ENCODE measurements at regions not wholly inside any gene's neighbourhood (a gene's known extent, or its start where the extent isn't known, plus 50 kb on each side); places are given as distances from the start of the nearest gene placed in this dataset.

DNA sequence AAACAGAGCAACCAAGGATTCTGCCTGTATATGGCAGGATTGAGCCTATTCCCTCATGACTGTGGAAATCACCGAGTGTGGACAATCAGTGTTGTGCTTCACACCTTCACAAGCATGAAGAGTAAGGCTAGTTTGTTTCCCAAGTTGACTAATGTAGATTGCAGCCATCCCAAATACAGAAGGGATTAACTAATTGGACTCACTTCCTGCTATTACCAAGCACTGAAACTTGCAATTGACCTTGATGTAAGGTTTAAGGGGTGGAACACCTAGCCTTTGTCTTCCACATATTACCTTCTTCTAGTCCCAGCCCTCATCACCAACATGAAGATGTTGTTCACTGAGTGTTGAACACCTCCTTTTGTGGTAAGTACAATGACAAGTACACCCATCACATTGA is 120.9 kb upstream of the RND3 start:
- H3K27me3 ChIP-seq (ENCODE audit: control insufficient read depth in 1 of 2, insufficient read depth in 2 of 2, low read length in 2 of 2), result no peaks in the 10 kb centered on the region
- TF ChIP-seq, protein P1, sequence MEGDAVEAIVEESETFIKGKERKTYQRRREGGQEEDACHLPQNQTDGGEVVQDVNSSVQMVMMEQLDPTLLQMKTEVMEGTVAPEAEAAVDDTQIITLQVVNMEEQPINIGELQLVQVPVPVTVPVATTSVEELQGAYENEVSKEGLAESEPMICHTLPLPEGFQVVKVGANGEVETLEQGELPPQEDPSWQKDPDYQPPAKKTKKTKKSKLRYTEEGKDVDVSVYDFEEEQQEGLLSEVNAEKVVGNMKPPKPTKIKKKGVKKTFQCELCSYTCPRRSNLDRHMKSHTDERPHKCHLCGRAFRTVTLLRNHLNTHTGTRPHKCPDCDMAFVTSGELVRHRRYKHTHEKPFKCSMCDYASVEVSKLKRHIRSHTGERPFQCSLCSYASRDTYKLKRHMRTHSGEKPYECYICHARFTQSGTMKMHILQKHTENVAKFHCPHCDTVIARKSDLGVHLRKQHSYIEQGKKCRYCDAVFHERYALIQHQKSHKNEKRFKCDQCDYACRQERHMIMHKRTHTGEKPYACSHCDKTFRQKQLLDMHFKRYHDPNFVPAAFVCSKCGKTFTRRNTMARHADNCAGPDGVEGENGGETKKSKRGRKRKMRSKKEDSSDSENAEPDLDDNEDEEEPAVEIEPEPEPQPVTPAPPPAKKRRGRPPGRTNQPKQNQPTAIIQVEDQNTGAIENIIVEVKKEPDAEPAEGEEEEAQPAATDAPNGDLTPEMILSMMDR (IDR thresholded peaks at IDR 0.05), result no peak
- no peaks in the 10 kb centered on the region for H3K36me3 ChIP-seq (ENCODE audit: insufficient read depth, low read length)
- no peaks in the 10 kb centered on the region for H3K9me3 ChIP-seq (ENCODE audit: control insufficient read depth in 1 of 2, insufficient read depth in 1 of 2, low read length in 2 of 2)
- no peak overlapping the region for H3K27ac Mint-ChIP-seq
- H3K4me1 Mint-ChIP-seq (ENCODE audit: low read depth), result no peaks in the 10 kb centered on the region
- POLR2A ChIA-PET, result no interaction called here
- H3K4me3 ChIP-seq (ENCODE audit: low read length), result no peak overlapping the region
- no peaks in the 10 kb centered on the region for H3K27me3 Mint-ChIP-seq
- DNase-seq, result no peak
- ATAC-seq (ENCODE audit: poor library complexity), result no peak
- no peak overlapping the region for H3K4me3 Mint-ChIP-seq
- no peak overlapping the region for H3K27ac ChIP-seq (ENCODE audit: low read depth in 1 of 2, low read length in 2 of 2)
- CTCF ChIA-PET, result no interaction called here
- no peaks in the 10 kb centered on the region for H3K4me1 ChIP-seq (ENCODE audit: insufficient read depth, low read length)
- no peaks in the 10 kb centered on the region for H3K36me3 Mint-ChIP-seq (ENCODE audit: low read depth)
- intact Hi-C loops (cut with DNase I, micrococcal nuclease), result no loop called here
- no peaks in the 10 kb centered on the region for H3K9me3 Mint-ChIP-seq

DNA sequence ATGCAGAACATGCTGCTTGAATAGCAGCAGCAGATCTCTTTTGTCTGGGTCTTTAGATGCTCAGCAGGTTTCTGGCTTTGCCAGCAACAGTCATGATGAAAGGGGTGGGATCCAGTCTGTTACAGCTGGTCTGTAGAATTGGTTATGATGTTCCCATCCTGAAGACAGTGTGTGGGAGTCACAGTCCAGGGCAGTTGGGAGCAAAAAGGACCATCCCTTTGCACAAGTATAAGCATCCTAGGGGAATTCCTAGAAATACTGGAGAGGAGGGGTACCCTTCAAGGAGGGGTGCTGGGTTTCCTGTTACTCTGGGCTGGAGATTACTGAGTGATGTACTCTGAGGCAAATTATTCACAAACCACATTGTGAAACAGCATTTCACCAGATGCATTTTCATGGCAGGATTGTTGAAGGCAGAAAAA is 119.9 kb upstream of the RND3 start:
- intact Hi-C loops (cut with DNase I, micrococcal nuclease), result no loop called here
- Mint-ChIP-seq H3K9me3 (no peaks in the 10 kb centered on the region), H3K27me3 (no peaks in the 10 kb centered on the region), H3K4me1 (ENCODE audit: low read depth) (no peaks in the 10 kb centered on the region), H3K36me3 (ENCODE audit: low read depth) (no peaks in the 10 kb centered on the region), H3K27ac (no peak overlapping the region), H3K4me3 (no peak overlapping the region)
- Histone ChIP-seq H3K4me3 (ENCODE audit: low read length) (no peak overlapping the region), H3K4me1 (ENCODE audit: insufficient read depth, low read length) (no peaks in the 10 kb centered on the region), H3K36me3 (ENCODE audit: insufficient read depth, low read length) (no peaks in the 10 kb centered on the region), H3K27ac (ENCODE audit: low read depth in 1 of 2, low read length in 2 of 2) (no peak overlapping the region), H3K9me3 (ENCODE audit: control insufficient read depth in 1 of 2, insufficient read depth in 1 of 2, low read length in 2 of 2) (no peaks in the 10 kb centered on the region), H3K27me3 (ENCODE audit: control insufficient read depth in 1 of 2, insufficient read depth in 2 of 2, low read length in 2 of 2) (no peaks in the 10 kb centered on the region)
- ChIA-PET CTCF (no interaction called here), POLR2A (no interaction called here)
- no peak for DNase-seq
- ATAC-seq (ENCODE audit: poor library complexity), result no peak
- TF ChIP-seq, protein P1 (IDR thresholded peaks at IDR 0.05), result no peak

DNA sequence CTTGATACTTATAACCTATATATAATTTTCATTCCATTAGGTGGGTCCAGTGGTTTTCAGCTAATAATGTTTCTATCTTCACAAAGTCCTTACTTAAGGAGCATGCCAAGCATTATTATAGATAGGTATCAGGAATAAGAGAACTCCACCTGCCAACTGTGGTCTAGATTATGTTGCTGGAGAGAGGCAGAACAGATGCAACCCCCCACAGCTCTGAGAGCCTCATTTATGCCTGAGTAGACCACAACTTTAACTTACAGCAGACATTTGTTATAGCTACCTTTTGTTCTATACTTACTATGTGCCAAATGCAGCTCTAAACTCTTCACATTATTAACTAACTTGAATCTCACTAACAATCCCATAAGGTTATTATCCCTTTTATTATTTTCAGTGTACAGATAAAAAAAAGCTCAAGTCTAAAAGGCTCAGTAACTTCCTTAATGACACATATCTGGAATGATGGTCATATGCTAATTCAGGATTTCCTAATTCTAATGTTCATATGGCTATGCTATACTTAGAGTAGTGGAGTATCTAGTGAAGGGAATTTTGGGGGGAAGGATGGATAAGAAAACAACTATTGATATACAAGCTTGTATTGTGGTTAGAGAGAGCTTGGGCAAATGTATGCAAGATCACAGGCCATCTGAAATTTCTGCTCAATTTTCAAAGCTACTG is 119.1 kb upstream of the RND3 start:
- Mint-ChIP-seq H3K36me3 (ENCODE audit: low read depth) (no peaks in the 10 kb centered on the region), H3K27ac (no peak overlapping the region), H3K4me3 (no peak overlapping the region), H3K9me3 (no peaks in the 10 kb centered on the region), H3K4me1 (ENCODE audit: low read depth) (no peaks in the 10 kb centered on the region), H3K27me3 (no peaks in the 10 kb centered on the region)
- DNase-seq (no peak), ATAC-seq (ENCODE audit: poor library complexity) (no peak)
- Histone ChIP-seq H3K4me3 (ENCODE audit: low read length) (no peak overlapping the region), H3K27ac (ENCODE audit: low read depth in 1 of 2, low read length in 2 of 2) (no peak overlapping the region), H3K9me3 (ENCODE audit: control insufficient read depth in 1 of 2, insufficient read depth in 1 of 2, low read length in 2 of 2) (no peaks in the 10 kb centered on the region), H3K4me1 (ENCODE audit: insufficient read depth, low read length) (no peaks in the 10 kb centered on the region), H3K27me3 (ENCODE audit: control insufficient read depth in 1 of 2, insufficient read depth in 2 of 2, low read length in 2 of 2) (no peaks in the 10 kb centered on the region), H3K36me3 (ENCODE audit: insufficient read depth, low read length) (no peaks in the 10 kb centered on the region)
- POLR2A ChIA-PET, result no interaction called here
- TF ChIP-seq, protein P1 (IDR thresholded peaks at IDR 0.05), result no peak
- CTCF ChIA-PET, result no interaction called here
- intact Hi-C loops (cut with DNase I, micrococcal nuclease), result no loop called here

Data from CD4-positive, alpha-beta T cell (primary cell).